ENCODE measurements at regions not wholly inside any gene's neighbourhood (a gene's known extent, or its start where the extent isn't known, plus 50 kb on each side); places are given as distances from the start of the nearest gene placed in this dataset.

DNA sequence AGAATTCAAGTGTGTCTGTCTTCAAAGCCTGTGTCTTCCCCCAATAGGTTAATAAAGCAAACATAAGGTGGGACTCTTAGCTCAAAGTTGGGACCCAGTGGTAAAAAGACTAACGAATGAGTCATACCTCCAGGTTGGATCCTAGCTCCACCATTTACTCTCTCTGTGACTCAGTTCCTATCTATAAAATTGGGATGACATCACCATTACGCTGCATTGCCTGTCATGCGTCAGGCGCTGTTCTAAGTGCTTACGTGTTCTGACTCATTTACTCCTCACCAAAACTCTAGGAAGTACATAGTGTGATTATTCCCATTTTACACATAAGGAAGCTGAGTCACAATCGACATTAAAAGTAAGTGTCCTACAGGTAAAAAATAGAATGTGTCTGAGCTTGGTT lies 915.8 kb downstream of the VRK1 start:
- CTCF ChIA-PET, result interaction anchor here (0.6 kb wide), 1 partner anchor 98 kb away, joined by 6 read pairs; no protein-coding TSS in a partner anchor
- H3K4me3 ChIP-seq (ENCODE audit: low read depth, low read length), result no peak overlapping the region
- no peaks in the 10 kb centered on the region for H3K36me3 ChIP-seq (ENCODE audit: control insufficient read depth in 2 of 2, insufficient read depth in 1 of 2, low read length in 2 of 2)
- no peaks in the 10 kb centered on the region for H3K9me3 ChIP-seq (ENCODE audit: control insufficient read depth, insufficient read depth, low read depth, low read length)
- POLR2A ChIA-PET, result no interaction called here
- H3K4me1 ChIP-seq (ENCODE audit: control insufficient read depth, insufficient read depth, low read length), result no peaks in the 10 kb centered on the region
- no peak overlapping the region for H3K27ac ChIP-seq (ENCODE audit: extremely low read depth, low read depth, low read length)
- TF ChIP-seq SP7 (tag by site-specific recombination; IDR thresholded peaks at IDR 0.05) (peak; percentile 62), ZNF169 (tag by site-specific recombination; IDR thresholded peaks at IDR 0.05) (no peak), KLF17 (tag by site-specific recombination; IDR thresholded peaks at IDR 0.05) (0 out of 2 replicates have a peak, but pooled peaks have one; percentile 35), ZNF660 (tag by site-specific recombination; IDR thresholded peaks at IDR 0.05) (peak; percentile 81; the same call in 1 of the 2 replicates), ZNF37A (tag by site-specific recombination; IDR thresholded peaks at IDR 0.05) (0 out of 2 replicates have a peak, but pooled peaks have one; percentile 22), ZNF629 (tag by site-specific recombination; IDR thresholded peaks at IDR 0.05) (peak; percentile 96), FEZF1 (tag by site-specific recombination; IDR thresholded peaks at IDR 0.05) (0 out of 2 replicates have a peak, but pooled peaks have one; percentile 21), ZNF473 (tag by site-specific recombination; IDR thresholded peaks at IDR 0.05) (0 out of 2 replicates have a peak, but pooled peaks have one; percentile 16), ZNF366 (tag by site-specific recombination; conservative IDR thresholded peaks at IDR 0.05) (0 out of 2 replicates have a peak, but pooled peaks have one; percentile 35), ZFP37 (tag by site-specific recombination; IDR thresholded peaks at IDR 0.05) (peak; percentile 36; the same call in 1 of the 2 replicates), ZNF623 (tag by site-specific recombination; IDR thresholded peaks at IDR 0.05) (no peak), YY2 (tag by site-specific recombination; IDR thresholded peaks at IDR 0.05) (no peak), ATF2 (tag by site-specific recombination; IDR thresholded peaks at IDR 0.05; ENCODE audit: low read depth) (peak; percentile 74), ZNF302 (tag by site-specific recombination; IDR thresholded peaks at IDR 0.05; ENCODE audit: low read depth) (no peak), ZBTB21 (tag by site-specific recombination; IDR thresholded peaks at IDR 0.05) (peak; percentile 97), ZNF654 (tag by site-specific recombination; IDR thresholded peaks at IDR 0.05; ENCODE audit: low read depth) (no peak), KLF8 (tag by site-specific recombination; IDR thresholded peaks at IDR 0.05) (peak; percentile 53; the same call in 1 of the 2 replicates), HOXA7 (CRISPR knock-in tag; IDR thresholded peaks at IDR 0.05; ENCODE audit: borderline replicate concordance) (no peak), ZNF138 (tag by site-specific recombination; IDR thresholded peaks at IDR 0.05; ENCODE audit: borderline replicate concordance) (no peak), MYNN (tag by site-specific recombination; IDR thresholded peaks at IDR 0.05; ENCODE audit: borderline replicate concordance) (peak; percentile 90), ZNF335 (tag by site-specific recombination; conservative IDR thresholded peaks at IDR 0.05) (peak; percentile 37), ZNF311 (tag by site-specific recombination; IDR thresholded peaks at IDR 0.05; ENCODE audit: borderline replicate concordance) (no peak), ZNF184 (tag by site-specific recombination; IDR thresholded peaks at IDR 0.05) (peak; percentile 83), ZEB2 (tag by site-specific recombination; IDR thresholded peaks at IDR 0.05) (peak; percentile 26; the same call in 1 of the 2 replicates), ZNF394 (tag by site-specific recombination; IDR thresholded peaks at IDR 0.05; ENCODE audit: borderline replicate concordance) (peak; percentile 16; the same call in 1 of the 2 replicates)
- TF ChIP-seq, protein P1, sequence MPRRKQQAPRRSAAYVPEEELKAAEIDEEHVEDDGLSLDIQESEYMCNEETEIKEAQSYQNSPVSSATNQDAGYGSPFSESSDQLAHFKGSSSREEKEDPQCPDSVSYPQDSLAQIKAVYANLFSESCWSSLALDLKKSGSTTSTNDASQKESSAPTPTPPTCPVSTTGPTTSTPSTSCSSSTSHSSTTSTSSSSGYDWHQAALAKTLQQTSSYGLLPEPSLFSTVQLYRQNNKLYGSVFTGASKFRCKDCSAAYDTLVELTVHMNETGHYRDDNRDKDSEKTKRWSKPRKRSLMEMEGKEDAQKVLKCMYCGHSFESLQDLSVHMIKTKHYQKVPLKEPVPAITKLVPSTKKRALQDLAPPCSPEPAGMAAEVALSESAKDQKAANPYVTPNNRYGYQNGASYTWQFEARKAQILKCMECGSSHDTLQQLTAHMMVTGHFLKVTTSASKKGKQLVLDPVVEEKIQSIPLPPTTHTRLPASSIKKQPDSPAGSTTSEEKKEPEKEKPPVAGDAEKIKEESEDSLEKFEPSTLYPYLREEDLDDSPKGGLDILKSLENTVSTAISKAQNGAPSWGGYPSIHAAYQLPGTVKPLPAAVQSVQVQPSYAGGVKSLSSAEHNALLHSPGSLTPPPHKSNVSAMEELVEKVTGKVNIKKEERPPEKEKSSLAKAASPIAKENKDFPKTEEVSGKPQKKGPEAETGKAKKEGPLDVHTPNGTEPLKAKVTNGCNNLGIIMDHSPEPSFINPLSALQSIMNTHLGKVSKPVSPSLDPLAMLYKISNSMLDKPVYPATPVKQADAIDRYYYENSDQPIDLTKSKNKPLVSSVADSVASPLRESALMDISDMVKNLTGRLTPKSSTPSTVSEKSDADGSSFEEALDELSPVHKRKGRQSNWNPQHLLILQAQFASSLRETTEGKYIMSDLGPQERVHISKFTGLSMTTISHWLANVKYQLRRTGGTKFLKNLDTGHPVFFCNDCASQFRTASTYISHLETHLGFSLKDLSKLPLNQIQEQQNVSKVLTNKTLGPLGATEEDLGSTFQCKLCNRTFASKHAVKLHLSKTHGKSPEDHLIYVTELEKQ (tag by site-specific recombination; IDR thresholded peaks at IDR 0.05; ENCODE audit: borderline replicate concordance), result no peak
- TF ChIP-seq, protein P2, sequence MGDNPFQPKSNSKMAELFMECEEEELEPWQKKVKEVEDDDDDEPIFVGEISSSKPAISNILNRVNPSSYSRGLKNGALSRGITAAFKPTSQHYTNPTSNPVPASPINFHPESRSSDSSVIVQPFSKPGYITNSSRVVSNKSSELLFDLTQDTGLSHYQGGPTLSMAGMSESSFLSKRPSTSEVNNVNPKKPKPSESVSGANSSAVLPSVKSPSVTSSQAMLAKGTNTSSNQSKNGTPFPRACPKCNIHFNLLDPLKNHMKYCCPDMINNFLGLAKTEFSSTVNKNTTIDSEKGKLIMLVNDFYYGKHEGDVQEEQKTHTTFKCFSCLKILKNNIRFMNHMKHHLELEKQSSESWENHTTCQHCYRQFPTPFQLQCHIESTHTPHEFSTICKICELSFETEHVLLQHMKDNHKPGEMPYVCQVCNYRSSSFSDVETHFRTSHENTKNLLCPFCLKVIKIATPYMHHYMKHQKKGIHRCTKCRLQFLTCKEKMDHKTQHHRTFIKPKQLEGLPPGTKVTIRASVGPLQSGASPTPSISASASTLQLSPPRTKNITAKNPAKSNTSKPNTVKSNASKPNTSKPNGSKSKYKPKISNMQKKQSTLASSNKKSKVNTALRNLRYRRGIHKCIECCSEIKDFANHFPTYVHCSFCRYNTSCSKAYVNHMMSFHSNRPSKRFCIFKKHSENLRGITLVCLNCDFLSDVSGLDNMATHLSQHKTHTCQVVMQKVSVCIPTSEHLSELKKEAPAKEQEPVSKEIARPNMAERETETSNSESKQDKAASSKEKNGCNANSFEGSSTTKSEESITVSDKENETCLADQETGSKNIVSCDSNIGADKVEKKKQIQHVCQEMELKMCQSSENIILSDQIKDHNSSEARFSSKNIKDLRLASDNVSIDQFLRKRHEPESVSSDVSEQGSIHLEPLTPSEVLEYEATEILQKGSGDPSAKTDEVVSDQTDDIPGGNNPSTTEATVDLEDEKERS (tag by site-specific recombination; IDR thresholded peaks at IDR 0.05), result 0 out of 2 replicates have a peak, but pooled peaks have one; percentile 32
- TF ChIP-seq, protein P3, sequence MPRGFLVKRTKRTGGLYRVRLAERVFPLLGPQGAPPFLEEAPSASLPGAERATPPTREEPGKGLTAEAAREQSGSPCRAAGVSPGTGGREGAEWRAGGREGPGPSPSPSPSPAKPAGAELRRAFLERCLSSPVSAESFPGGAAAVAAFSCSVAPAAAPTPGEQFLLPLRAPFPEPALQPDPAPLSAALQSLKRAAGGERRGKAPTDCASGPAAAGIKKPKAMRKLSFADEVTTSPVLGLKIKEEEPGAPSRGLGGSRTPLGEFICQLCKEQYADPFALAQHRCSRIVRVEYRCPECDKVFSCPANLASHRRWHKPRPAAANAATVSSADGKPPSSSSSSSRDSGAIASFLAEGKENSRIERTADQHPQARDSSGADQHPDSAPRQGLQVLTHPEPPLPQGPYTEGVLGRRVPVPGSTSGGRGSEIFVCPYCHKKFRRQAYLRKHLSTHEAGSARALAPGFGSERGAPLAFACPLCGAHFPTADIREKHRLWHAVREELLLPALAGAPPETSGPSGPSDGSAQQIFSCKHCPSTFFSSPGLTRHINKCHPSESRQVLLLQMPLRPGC (tag by site-specific recombination; IDR thresholded peaks at IDR 0.05), result 0 out of 2 replicates have a peak, but pooled peaks have one; percentile 41
